ENCODE measurements at regions not wholly inside any gene's neighbourhood (a gene's known extent, or its start where the extent isn't known, plus 50 kb on each side); places are given as distances from the start of the nearest gene placed in this dataset.
"Not testable (repeated sequence)": the region's sequence is repeated elsewhere in the genome, so short reads cannot be mapped to it uniquely, and the experiment has no call there.

DNA sequence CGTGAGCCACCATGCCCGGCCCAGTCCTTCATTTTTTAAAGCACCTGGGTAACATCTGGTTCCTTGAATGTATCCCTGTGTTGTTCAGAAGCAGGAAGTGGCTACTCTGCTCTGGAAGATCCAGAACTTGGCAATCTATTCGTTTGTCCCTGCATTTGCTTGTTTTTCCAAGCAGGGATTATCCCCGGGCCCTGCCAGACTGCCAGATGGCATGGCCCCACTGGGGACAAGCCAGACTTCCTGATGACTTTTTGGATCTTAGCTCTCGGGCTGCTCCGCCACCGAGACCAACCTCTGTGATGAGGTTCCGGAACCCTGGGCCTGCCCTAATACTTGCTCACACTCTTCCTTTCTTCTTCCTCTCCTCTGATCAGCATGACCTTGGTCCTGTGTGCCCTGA is 496.7 kb downstream of the TYW1 start:
- Histone ChIP-seq H3K27ac (ENCODE audit: low read depth, low read length) (no peak overlapping the region), H3K4me3 (ENCODE audit: low read depth in 1 of 2, low read length in 2 of 2) (no peak overlapping the region), H3K4me1 (ENCODE audit: control insufficient read depth in 1 of 2, insufficient read depth in 2 of 2, low read length in 2 of 2) (no peaks in the 10 kb centered on the region), H3K9ac (ENCODE audit: low read depth in 1 of 2, low read length in 2 of 2) (no peak overlapping the region), H3K36me3 (ENCODE audit: control insufficient read depth in 1 of 2, insufficient read depth in 2 of 2, low read length in 2 of 2) (no peaks in the 10 kb centered on the region), H3K27me3 (ENCODE audit: control insufficient read depth in 1 of 2, insufficient read depth in 2 of 2, low read length in 2 of 2) (no peaks in the 10 kb centered on the region), H3K9me3 (ENCODE audit: control insufficient read depth in 1 of 2, low read length in 2 of 2) (no peaks in the 10 kb centered on the region)

DNA sequence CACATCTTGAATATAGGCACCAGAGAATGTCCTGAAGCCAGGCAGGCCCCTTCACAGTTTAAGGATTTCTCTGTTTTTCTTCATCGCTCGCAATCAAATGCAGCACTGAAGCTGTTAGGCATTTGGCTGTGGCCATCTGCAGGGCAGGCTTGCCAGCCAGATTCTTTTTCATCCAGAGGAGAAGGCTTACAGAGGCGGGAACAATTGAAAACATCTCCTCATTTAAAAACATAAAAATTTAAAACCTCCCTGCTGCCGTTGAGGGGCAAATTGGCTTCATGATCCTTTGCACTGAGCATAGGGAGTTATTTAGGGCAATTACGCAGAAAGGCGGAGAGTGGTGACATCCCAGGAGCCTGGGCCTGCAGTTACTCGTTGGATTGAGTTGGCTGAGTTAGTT is 500.0 kb downstream of the TYW1 start:
- Histone ChIP-seq H3K27ac (ENCODE audit: low read depth, low read length) (no peak overlapping the region), H3K9ac (ENCODE audit: low read depth in 1 of 2, low read length in 2 of 2) (no peak overlapping the region), H3K36me3 (ENCODE audit: control insufficient read depth in 1 of 2, insufficient read depth in 2 of 2, low read length in 2 of 2) (no peaks in the 10 kb centered on the region), H3K4me1 (ENCODE audit: control insufficient read depth in 1 of 2, insufficient read depth in 2 of 2, low read length in 2 of 2) (no peaks in the 10 kb centered on the region), H3K4me3 (ENCODE audit: low read depth in 1 of 2, low read length in 2 of 2) (no peak overlapping the region), H3K27me3 (ENCODE audit: control insufficient read depth in 1 of 2, insufficient read depth in 2 of 2, low read length in 2 of 2) (no peaks in the 10 kb centered on the region), H3K9me3 (ENCODE audit: control insufficient read depth in 1 of 2, low read length in 2 of 2) (no peaks in the 10 kb centered on the region)

DNA sequence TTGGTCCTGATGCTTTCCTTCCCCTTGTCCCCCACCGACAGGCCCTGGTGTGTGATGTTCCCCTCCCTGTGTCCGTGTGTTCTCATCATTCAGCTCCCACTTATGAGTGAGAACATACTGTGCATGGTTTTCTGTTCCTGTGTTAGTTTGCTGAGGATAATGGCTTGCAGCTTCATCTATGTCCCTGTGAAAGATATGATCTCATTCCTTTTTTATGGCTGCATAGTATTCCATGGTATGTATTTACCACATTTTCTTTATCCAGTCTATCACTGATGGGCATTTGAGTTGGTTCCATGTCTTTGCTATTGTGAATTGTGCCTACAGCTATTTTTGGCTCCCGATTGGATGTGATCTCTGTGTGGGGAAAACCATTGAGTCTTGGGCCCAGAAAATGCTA is 501.3 kb downstream of the TYW1 start:
- not testable (repeated sequence) for H3K27me3 ChIP-seq (ENCODE audit: control insufficient read depth in 1 of 2, insufficient read depth in 2 of 2, low read length in 2 of 2); H3K4me1 ChIP-seq (ENCODE audit: control insufficient read depth in 1 of 2, insufficient read depth in 2 of 2, low read length in 2 of 2); H3K9ac ChIP-seq (ENCODE audit: low read depth in 1 of 2, low read length in 2 of 2); H3K4me3 ChIP-seq (ENCODE audit: low read depth in 1 of 2, low read length in 2 of 2); H3K27ac ChIP-seq (ENCODE audit: low read depth, low read length); H3K36me3 ChIP-seq (ENCODE audit: control insufficient read depth in 1 of 2, insufficient read depth in 2 of 2, low read length in 2 of 2); H3K9me3 ChIP-seq (ENCODE audit: control insufficient read depth in 1 of 2, low read length in 2 of 2)

GRCh38 chr7:67502929-67503328 is 506.3 kb downstream of the TYW1 start:
- Histone ChIP-seq H3K9ac (ENCODE audit: low read depth in 1 of 2, low read length in 2 of 2) (no peak overlapping the region), H3K36me3 (ENCODE audit: control insufficient read depth in 1 of 2, insufficient read depth in 2 of 2, low read length in 2 of 2) (no peaks in the 10 kb centered on the region), H3K9me3 (ENCODE audit: control insufficient read depth in 1 of 2, low read length in 2 of 2) (peaks cover 0 to 6% of the 10 kb centered on the region in 2 donors), H3K27me3 (ENCODE audit: control insufficient read depth in 1 of 2, insufficient read depth in 2 of 2, low read length in 2 of 2) (no peaks in the 10 kb centered on the region), H3K27ac (ENCODE audit: low read depth, low read length) (no peak overlapping the region), H3K4me1 (ENCODE audit: control insufficient read depth in 1 of 2, insufficient read depth in 2 of 2, low read length in 2 of 2) (no peaks in the 10 kb centered on the region), H3K4me3 (ENCODE audit: low read depth in 1 of 2, low read length in 2 of 2) (no peak overlapping the region)

GRCh38 chr7:67505449-67505848 is 508.8 kb downstream of the TYW1 start:
- Histone ChIP-seq H3K27me3 (ENCODE audit: control insufficient read depth in 1 of 2, insufficient read depth in 2 of 2, low read length in 2 of 2) (no peaks in the 10 kb centered on the region), H3K4me1 (ENCODE audit: control insufficient read depth in 1 of 2, insufficient read depth in 2 of 2, low read length in 2 of 2) (no peaks in the 10 kb centered on the region), H3K9me3 (ENCODE audit: control insufficient read depth in 1 of 2, low read length in 2 of 2) (peaks cover 0 to 6% of the 10 kb centered on the region in 2 donors), H3K9ac (ENCODE audit: low read depth in 1 of 2, low read length in 2 of 2) (no peak overlapping the region), H3K4me3 (ENCODE audit: low read depth in 1 of 2, low read length in 2 of 2) (no peak overlapping the region), H3K27ac (ENCODE audit: low read depth, low read length) (no peak overlapping the region), H3K36me3 (ENCODE audit: control insufficient read depth in 1 of 2, insufficient read depth in 2 of 2, low read length in 2 of 2) (no peaks in the 10 kb centered on the region)

DNA sequence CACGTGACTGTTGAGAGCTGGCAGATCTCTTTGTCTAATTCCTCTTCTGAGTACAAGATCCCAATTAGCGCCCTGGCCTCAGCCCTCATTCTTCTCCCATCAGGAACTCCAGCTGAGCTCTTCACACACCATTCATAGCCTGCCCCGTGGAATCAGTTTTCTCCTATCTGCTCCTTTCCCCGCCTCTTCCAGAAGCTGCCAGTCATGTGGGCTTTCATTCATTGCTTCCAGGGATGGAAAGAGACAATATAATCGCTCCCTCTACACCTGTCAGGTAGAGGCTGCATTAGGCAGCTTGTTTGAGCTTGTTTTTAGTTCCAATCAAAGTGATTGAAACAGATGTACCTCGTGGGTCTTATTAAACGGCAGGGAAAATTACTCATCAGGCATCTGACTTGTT is 515.8 kb downstream of the TYW1 start:
- H3K27ac ChIP-seq (ENCODE audit: low read depth, low read length): no peak overlapping the region
- no peaks in the 10 kb centered on the region for H3K9me3 ChIP-seq (ENCODE audit: control insufficient read depth in 1 of 2, low read length in 2 of 2)
- no peaks in the 10 kb centered on the region for H3K36me3 ChIP-seq (ENCODE audit: control insufficient read depth in 1 of 2, insufficient read depth in 2 of 2, low read length in 2 of 2)
- H3K4me3 ChIP-seq (ENCODE audit: low read depth in 1 of 2, low read length in 2 of 2): no peak overlapping the region
- H3K4me1 ChIP-seq (ENCODE audit: control insufficient read depth in 1 of 2, insufficient read depth in 2 of 2, low read length in 2 of 2): no peaks in the 10 kb centered on the region
- H3K9ac ChIP-seq (ENCODE audit: low read depth in 1 of 2, low read length in 2 of 2): no peak overlapping the region
- no peaks in the 10 kb centered on the region for H3K27me3 ChIP-seq (ENCODE audit: control insufficient read depth in 1 of 2, insufficient read depth in 2 of 2, low read length in 2 of 2)

DNA sequence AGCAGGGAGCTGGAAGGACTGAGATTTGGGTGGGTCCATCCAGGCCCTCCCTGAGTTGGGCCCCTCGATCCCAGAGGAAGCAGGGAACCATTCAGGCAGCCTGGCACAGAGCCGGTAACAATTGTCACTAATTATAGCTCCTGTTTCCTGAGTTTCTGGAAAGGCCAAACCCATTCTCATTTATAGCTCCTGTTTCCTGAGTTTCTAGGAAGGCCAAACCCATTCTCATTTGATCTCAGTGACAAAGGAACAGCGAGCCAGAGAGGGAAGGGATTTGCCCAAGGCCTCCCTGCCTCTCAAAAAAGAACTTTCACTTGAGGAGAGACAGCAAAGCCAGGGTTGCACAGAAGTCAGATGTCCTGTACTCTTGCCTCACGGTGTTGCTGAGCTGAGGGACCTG is 521.9 kb downstream of the TYW1 start:
- no peak overlapping the region for H3K9ac ChIP-seq (ENCODE audit: low read depth in 1 of 2, low read length in 2 of 2)
- H3K27me3 ChIP-seq (ENCODE audit: control insufficient read depth in 1 of 2, insufficient read depth in 2 of 2, low read length in 2 of 2): no peaks in the 10 kb centered on the region
- H3K36me3 ChIP-seq (ENCODE audit: control insufficient read depth in 1 of 2, insufficient read depth in 2 of 2, low read length in 2 of 2): no peaks in the 10 kb centered on the region
- H3K27ac ChIP-seq (ENCODE audit: low read depth, low read length): no peak overlapping the region
- no peaks in the 10 kb centered on the region for H3K4me1 ChIP-seq (ENCODE audit: control insufficient read depth in 1 of 2, insufficient read depth in 2 of 2, low read length in 2 of 2)
- no peak overlapping the region for H3K4me3 ChIP-seq (ENCODE audit: low read depth in 1 of 2, low read length in 2 of 2)
- no peaks in the 10 kb centered on the region for H3K9me3 ChIP-seq (ENCODE audit: control insufficient read depth in 1 of 2, low read length in 2 of 2)

- Histone ChIP-seq H3K36me3 (ENCODE audit: control insufficient read depth in 1 of 2, insufficient read depth in 2 of 2, low read length in 2 of 2) (no peaks in the 10 kb centered on the region), H3K4me3 (ENCODE audit: low read depth in 1 of 2, low read length in 2 of 2) (no peak overlapping the region), H3K9ac (ENCODE audit: low read depth in 1 of 2, low read length in 2 of 2) (no peak overlapping the region), H3K27me3 (ENCODE audit: control insufficient read depth in 1 of 2, insufficient read depth in 2 of 2, low read length in 2 of 2) (no peaks in the 10 kb centered on the region), H3K4me1 (ENCODE audit: control insufficient read depth in 1 of 2, insufficient read depth in 2 of 2, low read length in 2 of 2) (no peaks in the 10 kb centered on the region), H3K27ac (ENCODE audit: low read depth, low read length) (no peak overlapping the region), H3K9me3 (ENCODE audit: control insufficient read depth in 1 of 2, low read length in 2 of 2) (no peaks in the 10 kb centered on the region)
Observed at GRCh38 chr7:67519171-67519570, 522.5 kb downstream of the TYW1 start.

DNA sequence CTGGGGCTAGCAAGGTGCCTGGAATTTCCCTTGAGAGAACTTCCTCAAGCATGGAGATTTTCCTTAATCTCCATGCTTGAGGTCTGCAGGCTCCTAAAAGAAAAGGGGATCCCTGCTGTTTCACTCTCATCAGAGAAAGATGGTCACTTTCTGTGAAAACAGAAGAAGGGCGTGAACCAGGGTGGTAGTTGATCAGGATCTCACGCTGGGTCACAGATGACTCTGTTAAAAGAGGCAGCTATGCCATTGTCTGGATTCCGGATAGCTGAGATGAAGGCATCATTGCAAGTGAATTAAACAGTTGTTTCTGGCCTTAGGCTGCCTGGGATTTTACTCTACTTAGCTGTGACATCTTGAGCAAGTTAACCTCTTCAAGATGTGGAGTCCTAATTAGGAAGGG is 525.9 kb downstream of the TYW1 start:
- Histone ChIP-seq H3K9ac (ENCODE audit: low read depth in 1 of 2, low read length in 2 of 2) (no peak overlapping the region), H3K36me3 (ENCODE audit: control insufficient read depth in 1 of 2, insufficient read depth in 2 of 2, low read length in 2 of 2) (no peaks in the 10 kb centered on the region)

DNA sequence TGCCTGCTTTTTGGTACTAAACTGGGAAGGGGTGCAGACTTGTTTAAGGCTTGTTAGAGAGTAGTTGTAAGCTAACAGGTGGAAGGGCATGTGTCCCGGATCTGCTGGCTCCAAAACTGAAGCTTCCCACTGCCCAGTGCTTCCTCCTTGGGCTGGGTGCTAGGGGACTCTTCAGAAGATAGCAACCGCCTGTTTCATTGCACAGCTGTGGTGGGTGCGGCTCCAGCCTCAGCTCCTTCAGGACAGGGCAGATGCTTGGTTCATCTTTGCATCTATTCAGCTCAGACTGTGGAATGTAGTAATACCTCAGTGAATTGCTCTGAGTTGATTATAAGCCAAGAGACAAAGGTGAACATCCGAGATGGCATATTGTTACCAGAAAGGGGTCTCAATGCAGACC is 527.1 kb downstream of the TYW1 start:
- Histone ChIP-seq H3K36me3 (ENCODE audit: control insufficient read depth in 1 of 2, insufficient read depth in 2 of 2, low read length in 2 of 2) (no peaks in the 10 kb centered on the region), H3K4me3 (ENCODE audit: low read depth in 1 of 2, low read length in 2 of 2) (no peak overlapping the region), H3K9me3 (ENCODE audit: control insufficient read depth in 1 of 2, low read length in 2 of 2) (no peaks in the 10 kb centered on the region), H3K9ac (ENCODE audit: low read depth in 1 of 2, low read length in 2 of 2) (no peak overlapping the region), H3K27me3 (ENCODE audit: control insufficient read depth in 1 of 2, insufficient read depth in 2 of 2, low read length in 2 of 2) (no peaks in the 10 kb centered on the region), H3K27ac (ENCODE audit: low read depth, low read length) (no peak overlapping the region), H3K4me1 (ENCODE audit: control insufficient read depth in 1 of 2, insufficient read depth in 2 of 2, low read length in 2 of 2) (no peaks in the 10 kb centered on the region)

More for the DNA sequence above, 525.9 kb downstream of the TYW1 start:
- Histone ChIP-seq H3K27me3 (ENCODE audit: control insufficient read depth in 1 of 2, insufficient read depth in 2 of 2, low read length in 2 of 2) (no peaks in the 10 kb centered on the region), H3K27ac (ENCODE audit: low read depth, low read length) (no peak overlapping the region), H3K4me3 (ENCODE audit: low read depth in 1 of 2, low read length in 2 of 2) (no peak overlapping the region), H3K4me1 (ENCODE audit: control insufficient read depth in 1 of 2, insufficient read depth in 2 of 2, low read length in 2 of 2) (no peaks in the 10 kb centered on the region), H3K9me3 (ENCODE audit: control insufficient read depth in 1 of 2, low read length in 2 of 2) (no peaks in the 10 kb centered on the region)

DNA sequence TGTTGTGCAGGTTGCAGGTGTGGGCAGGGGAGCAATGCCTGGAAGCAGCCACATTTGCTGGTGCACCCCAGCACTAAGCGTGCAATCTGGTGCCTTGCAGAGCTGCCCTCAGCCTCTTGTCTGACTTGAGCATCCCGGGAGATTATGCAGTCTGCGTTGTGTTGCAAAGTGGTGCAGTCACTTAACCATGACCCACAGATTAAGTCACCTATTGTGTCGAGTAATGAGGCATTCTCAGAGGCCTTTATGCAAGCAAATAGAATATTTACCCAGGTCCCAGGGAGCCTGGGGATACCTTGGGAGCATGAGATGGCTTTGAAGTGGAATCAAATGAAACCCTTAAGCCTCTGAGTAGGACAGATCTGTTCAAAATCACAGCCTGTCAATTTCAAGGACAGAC is 529.0 kb downstream of the TYW1 start:
- Histone ChIP-seq H3K27ac (ENCODE audit: low read depth, low read length) (no peak overlapping the region), H3K36me3 (ENCODE audit: control insufficient read depth in 1 of 2, insufficient read depth in 2 of 2, low read length in 2 of 2) (no peaks in the 10 kb centered on the region), H3K4me3 (ENCODE audit: low read depth in 1 of 2, low read length in 2 of 2) (no peak overlapping the region), H3K9ac (ENCODE audit: low read depth in 1 of 2, low read length in 2 of 2) (no peak overlapping the region), H3K4me1 (ENCODE audit: control insufficient read depth in 1 of 2, insufficient read depth in 2 of 2, low read length in 2 of 2) (no peaks in the 10 kb centered on the region), H3K27me3 (ENCODE audit: control insufficient read depth in 1 of 2, insufficient read depth in 2 of 2, low read length in 2 of 2) (no peaks in the 10 kb centered on the region), H3K9me3 (ENCODE audit: control insufficient read depth in 1 of 2, low read length in 2 of 2) (no peaks in the 10 kb centered on the region)
